Activated CD8-positive, alpha-beta memory T cell treated with anti-CD3 and anti-CD28 coated beads for 1 hour (primary cell): ENCODE measurements at regions not wholly inside any gene's neighbourhood (a gene's known extent, or its start where the extent isn't known, plus 50 kb on each side); places are given as distances from the start of the nearest gene placed in this dataset.
A peak's percentile ranks its signal among the peaks of the same experiment; 100 is the strongest.

Source experiments
- DNase-seq, 2 donors: peaks; one replicate each; pipeline ENCODE4 v3.0.0-alpha.2; 2020; ENCODE audit warnings: low read depth in 1 of 2; ENCODE audit errors: extremely low read depth in 1 of 2

DNA sequence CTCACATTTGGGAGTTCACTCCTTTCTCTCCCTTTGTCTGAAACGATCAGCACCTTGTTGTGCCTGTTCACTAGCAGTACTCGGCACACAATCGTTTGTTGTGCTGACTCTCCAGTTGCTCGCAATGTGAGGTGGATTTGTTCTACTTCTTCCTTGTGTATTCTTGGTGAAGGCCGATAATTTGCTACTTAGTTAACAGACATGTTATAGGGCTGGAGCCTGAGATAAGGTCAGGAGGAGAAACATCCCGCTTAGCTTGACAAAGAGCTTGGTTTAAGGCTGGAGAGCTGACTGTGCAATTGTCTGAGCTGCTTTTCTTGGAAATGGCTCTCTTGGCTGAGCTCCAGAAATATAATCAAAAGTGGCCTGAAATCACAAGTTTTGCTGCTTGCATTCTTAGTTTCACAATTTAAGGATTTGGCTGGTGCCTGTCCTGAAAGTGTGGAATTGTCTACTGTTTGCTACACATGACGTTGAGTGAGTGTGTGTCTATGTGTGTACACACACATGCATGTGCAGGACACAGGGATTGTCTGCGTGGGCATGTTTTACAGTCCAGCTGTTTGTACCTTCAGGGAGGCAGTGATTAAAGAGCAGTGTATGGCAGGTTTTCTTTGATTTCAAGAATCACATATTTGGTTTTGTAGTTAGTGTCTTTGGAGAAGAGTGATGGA is 77.7 kb downstream of the ARF6 start:
- DNase-seq: no peak

DNA sequence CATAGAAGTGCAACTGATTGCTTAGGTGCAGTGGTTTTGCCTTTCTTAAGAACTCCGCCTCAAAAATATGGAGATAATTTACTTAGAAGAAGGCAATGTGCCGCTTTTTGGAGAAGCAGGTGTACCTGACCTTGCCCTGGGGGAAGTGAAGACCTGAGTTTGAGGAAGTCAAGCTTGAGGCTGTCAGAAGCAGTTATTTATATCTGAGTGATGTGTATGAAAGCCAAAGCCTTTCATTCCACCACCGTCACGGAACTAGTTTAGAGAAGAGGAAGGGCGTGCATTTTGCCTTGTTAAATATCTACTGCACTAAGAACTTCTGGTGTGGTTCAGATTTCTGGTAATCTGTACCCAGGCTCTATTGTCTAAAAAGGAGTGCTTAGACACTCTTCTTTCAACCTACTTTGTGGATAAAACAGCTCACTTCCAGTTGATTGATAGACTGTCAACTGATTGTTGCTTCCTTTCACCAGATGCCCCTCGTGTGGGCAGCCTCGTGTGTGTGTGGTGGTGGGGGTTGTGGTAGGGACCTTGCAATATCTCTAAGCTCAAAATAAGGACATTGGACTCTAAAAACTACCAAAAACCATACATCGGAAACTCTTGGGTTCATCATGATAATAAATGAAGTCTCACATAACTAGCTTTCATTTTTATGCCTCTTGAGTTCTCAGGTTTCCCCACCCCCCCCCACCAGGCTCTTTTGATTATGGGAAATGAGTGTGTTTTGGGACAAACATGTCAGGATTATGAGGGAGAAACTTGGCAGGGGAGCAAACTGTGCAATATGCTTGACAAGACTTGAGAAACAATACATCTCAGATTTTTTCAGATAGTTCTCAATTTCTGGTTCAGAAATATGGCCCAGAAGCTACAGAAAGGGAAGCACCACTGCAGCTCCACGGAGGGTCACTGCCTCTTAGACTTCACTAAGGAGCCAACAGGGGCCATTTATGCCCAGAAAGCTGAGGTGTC is 78.6 kb downstream of the ARF6 start:
- DNase-seq: peak; percentile 12 to 41

DNA sequence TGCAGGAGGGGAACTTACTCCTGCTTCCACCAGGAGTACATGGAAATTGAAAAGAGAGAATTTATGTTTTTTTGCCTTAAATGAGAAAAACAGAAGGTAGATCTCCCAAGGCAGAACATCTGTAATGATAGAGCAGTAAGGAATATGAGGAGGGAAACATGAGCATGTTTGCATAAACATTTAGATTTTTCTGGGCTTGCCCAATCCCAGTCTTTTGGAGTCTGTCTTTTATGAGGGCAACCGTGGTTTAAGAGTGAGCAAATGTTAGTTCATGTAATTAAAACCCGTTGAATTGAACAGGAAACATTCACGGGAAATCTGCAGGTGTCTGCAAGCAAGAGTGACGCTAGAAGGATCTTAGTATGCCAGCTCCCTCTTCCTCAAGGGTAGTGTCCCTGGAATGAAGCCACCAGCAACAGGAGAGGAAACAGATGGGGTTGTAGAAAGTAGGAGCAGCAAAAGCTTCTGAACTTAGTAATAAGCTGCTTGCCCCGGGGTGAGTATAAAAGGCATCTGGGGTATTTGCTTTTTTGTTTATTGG is 79.3 kb downstream of the ARF6 start:
- no peak for DNase-seq

DNA sequence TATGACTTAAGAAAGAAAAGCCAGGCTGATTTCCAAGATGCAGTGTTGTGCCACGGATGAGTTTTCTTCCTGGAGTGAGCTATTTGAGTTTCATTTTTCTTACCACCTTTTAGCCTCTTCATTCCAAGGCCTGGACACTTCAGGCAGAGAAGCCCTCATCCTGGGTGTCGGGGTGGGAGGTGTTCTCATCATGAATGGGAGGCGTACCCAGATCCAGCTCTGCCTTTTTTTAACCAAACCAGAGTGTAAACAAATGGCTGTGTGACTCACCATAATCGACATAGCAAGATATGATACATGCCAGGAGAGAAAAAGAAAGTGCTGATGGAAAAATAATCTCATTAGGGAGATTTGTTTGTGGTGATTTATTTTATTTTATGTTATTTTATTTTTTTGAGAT is 79.9 kb downstream of the ARF6 start:
- DNase-seq: peak in 1 of 2 donors; percentile 17

DNA sequence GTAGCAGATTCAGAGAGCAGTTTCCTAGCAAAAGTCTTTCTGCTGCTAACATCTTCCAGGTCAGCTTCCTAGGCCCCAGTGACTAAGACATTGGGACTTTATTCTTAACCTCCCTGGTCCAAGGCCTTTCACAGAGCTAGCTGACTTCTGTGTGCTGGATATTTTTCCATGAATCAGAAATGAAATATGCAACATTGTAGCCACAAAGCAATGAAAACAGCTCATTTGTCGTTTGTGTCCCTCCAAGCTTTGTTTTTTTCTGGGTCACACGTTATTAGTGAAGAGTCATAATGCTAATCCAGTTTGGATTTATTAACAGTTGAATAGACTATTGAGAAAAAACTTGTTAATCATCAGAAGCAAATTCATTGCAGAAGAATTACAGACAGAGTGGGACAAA is 82.4 kb downstream of the ARF6 start:
- no peak for DNase-seq

DNA sequence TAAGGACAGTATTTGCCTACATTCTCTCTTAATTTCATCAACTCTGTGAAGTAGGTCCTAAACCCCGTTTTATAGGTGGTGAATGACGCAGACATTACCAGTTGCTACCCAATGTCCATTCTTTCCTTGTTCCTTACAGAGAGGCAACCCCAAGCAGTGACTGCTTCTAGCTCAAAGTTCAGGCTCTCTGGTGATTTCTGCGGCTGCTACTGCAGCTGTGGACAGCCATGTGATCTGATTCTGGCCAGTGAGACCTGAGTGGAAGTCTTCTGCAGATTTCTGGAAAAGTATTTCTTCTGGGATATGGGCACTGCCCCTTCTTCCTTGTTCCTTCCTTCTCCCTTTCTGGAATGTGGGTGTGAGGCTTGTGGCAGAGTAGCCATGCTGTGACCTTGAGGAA is 82.9 kb downstream of the ARF6 start:
- DNase-seq: no peak

DNA sequence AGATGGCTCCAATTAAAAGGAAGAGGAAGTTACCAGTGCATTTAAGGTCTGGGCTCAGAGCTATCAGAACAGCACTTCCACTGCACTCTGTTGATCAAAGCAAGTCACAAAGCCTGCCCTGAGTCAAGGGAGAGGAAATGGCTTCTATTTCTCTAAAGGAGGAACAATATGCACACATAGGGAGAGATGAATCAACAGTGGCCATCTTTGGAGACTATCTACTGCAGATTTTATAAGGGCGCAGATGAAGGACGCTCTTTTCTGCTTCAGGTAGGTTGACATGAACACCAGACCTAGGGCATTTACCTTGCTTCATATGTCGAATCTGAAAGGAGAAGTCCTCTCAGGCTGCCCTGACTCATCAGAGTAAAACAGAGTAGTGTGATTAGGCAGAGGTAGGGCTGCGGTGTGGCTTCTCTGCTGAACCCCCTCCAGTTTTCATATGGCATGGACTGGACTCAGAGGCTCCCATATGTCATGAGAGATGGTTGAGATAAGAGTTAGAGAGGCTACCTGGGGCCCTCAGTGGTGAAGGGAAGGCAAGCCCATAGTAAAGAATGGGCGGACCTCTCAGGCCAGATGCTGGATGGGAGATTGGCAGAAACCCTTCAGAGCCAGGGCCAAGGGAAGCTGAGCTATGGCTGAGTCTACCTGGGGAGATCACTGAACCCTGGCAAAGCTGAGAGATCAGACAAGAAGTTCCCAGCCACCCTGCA is 84.4 kb downstream of the ARF6 start:
- DNase-seq: no peak

DNA sequence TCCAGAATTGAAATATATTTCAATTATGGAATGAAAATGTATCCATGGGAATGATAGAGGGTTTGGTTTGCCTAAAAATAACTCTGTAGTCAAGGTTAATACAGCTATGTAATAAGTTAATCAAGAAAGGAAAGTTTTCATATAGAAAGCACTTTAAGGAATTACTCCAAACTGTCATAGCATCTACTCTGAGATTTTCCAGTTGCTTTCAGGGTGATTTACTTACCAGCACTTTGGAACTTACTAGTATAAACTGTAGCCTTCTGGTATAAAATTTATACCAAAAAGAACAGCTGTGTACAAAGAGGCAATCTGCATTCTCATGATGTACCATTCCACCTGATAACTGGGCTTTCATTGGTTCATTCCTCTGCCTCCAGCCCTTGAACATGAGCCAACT is 87.1 kb downstream of the ARF6 start:
- DNase-seq: no peak

DNA sequence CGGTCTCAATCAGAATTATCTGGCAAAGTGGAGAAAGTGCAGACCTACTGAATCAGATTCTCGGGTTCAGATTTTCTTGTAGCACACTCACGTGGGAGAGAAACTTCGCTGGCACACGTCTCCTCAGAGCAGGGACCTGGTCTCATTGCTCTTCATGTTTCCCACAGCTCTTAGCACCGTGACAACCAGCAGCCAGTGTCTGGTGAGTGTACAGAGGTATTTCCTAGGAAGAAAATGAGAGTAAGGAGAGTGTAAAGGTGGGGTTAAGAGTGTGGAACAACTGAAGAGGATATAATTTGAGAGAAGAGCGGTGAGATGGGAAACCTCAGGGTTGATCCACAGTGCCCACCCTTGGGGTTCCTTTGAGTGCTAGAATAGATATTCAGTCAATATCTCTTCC is 89.2 kb downstream of the ARF6 start:
- no peak for DNase-seq

DNA sequence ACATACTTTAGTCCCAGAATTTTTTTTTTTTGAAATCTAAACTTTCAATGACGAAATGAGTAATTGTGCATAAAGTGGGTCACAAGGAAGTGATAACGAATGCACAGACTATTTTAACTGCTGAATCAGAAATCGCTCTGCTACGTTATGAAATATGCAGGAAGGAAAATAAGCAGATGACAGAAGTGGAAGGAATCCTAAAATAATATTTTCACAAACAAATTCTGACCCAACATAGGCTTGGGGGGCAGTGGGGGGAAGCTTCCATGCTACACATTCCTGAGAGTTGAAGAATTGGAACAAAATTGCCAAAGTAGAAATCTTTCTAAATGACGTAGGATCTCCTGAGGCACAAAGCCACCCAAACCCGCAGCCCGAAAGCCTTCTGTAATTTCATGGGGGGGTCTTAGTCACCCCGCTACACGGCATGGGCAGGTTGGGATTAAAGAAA is 89.6 kb downstream of the ARF6 start:
- no peak for DNase-seq

DNA sequence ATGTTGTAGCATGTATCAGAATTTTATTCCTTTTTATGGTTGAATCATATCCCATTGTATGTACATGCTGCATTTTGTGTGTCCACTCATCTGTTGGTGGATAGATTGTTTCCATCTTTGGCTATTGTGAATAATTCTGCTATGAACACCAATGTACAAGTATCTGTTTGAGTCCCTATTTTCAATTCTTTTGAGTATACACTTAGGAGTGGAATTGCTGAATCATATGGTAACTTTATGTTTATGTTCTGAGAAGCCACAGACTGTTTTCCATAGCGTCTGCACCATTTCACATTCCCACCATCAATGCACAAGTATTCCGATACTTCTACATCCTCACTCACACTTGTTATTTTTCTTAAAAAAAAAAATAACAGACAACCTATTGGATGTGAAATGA is 91.5 kb downstream of the ARF6 start:
- no peak for DNase-seq

DNA sequence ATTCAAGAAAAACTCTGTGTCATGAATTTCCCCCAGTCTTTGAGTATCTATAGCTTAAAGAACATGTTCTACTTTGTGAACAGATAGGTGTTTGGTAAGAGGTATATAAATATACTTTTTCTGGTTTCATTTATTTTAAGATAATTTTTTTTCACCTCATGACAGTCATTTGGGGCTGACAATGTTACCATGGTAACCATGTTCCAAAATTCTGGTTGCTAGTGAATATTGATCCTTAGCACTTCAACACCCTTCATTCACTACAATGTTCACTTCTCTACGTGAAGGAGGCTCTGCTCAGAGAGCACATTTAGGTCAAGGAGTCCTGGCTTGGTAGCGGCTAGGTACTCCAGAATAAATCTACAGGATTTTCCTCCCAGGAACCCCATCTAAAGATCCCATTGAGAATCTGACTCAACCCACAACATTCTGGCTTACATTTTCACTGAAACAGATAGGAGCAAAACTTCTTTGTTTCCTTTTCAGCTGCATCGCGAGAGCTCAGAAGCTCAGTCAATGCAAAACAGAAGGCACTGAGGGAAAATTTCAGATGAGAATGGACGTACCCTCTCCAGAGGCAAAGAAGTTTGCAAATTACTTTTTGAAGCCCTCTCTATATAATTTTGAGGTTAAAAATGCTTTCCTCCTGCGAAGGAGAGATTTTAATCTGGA is 93.6 kb downstream of the ARF6 start:
- DNase-seq: no peak

DNA sequence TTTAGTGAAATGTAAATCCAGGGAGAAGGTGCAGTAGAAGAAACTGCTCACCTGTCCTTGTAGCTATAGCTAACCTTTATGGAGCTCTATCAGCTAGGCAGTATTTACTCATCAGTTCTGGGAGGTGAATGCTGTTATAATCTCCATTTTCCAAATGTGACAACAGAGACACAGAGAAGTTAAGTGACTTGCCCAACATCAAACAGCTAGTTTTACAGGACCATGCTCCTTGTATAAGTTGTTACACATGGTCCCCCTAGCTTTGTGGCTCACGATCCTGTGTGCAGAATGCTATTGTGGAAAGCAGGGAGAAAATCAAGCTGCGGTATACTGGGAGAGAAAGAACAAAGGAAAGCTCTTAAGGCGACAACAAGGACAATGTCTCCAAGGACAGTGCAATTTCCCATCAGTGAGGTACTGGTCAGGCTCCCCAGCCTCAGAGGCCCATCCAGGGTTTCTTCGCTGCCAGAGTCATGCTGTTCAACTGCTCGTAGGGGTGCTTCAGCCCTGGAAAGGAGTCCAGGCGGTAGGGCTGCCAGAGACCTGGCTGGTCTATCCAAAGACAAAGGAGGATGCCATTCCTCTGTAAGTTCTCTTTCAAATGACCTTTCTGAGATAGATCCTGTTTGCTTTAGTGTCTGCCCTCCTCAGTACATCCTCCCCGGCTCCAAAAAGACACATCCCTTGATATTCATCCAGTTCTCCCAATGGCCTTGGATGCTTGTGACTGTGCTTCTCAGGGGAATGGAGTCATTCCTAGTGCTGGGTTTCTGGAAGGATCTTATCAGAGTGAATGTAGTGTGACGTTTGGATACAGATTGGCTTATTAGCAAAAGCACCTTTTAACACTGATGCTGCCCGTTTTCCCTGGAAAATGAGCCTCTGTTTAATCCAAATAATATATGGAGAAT is 95.5 kb downstream of the ARF6 start:
- DNase-seq: no peak

DNA sequence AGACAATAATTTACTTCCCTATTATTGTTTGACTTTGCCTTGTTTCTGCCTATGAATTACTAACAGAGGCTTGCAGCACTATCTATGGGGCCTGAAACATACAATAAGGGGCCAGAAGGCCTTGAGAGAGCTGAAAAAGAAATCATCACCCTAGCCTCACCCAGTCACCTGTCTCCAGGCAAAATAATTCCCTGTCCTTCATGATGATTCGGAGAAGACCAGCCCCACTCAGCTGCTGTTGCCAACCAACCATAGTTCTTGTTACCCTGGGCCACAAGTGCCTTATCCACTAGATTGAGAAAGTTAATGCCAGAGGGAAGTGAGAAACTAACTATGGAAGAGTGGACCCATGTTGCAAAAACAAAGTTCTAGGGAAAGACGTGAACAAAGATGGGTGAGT is 97.1 kb downstream of the ARF6 start:
- no peak for DNase-seq

DNA sequence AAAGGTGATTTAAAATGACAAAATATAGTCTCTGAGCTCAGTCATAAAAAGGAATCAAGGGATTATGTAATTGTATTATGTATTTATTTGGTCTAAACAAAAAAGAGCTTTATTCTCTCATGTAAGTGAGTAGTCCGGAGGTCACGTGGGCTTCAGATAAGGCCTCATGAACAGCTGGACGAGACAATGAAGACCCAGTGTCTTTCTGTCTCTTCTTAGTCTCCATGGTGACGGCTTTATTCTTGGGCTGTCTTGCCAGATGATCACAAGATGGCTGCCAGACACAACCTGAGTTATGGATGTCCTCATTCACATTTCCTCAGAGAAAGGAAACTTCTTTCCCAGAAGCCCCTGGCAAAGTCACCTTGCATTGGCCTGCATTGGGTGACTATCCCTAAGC is 98.6 kb downstream of the ARF6 start:
- no peak for DNase-seq

DNA sequence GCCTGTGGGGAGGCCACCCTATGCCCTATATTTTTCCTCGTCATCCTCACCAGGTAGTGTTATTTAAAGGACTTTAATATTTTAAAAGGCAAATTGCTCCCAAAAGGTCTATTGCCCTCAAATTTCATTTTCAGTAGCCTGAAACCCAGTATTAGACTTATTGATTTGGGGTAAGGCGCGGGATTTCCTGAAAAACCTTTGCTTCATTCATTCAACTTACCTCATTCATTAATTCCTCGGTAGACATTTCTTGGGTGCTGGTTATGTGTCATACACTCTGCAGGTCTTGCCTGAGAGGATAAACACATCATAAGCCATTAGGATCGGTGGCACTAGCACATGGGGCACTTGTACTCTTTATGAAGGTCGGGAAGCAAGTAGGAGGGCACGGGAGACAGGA is 99.2 kb downstream of the ARF6 start:
- no peak for DNase-seq

DNA sequence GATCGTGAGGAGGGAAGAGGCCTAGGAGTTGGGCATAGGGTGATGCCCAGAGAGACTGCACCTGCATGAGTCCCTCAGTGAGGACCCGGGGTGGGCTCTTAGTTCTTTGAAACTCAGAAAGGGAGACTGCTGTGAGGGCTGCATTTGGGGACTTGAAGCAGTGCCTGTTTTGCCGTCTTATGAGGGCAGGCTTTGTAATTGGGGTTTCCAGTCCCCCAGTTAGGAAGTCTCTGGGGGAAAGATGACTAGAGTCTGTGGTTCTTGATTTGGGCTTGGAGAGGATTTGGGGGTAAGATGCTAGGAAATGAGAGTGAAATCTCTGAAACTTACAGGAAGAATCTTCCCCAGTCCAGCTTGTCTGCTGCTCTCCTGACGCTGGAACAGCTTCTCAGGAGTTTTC is 99.6 kb downstream of the ARF6 start:
- DNase-seq: no peak

DNA sequence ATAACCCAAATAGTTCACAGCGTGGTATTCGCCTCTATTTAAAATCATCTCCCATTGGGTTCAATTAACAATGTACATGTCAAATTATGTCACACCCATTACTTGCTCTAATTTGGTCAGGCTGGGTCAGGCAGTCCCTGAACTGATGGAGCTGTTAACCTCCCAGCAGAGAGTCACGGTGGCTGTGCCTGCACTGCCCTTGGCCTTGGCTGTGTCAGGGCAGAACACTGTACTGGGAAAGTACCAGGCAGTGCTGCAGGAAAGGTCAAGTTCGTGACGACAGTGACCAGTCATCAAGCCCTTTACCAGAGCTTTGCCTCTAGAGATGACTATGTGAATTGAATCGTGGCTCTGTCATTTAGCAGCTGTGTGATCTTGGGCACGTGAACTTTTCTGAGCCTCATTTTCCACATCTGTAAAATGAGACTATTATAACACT is 100.0 kb downstream of the ARF6 start:
- DNase-seq: no peak

DNA sequence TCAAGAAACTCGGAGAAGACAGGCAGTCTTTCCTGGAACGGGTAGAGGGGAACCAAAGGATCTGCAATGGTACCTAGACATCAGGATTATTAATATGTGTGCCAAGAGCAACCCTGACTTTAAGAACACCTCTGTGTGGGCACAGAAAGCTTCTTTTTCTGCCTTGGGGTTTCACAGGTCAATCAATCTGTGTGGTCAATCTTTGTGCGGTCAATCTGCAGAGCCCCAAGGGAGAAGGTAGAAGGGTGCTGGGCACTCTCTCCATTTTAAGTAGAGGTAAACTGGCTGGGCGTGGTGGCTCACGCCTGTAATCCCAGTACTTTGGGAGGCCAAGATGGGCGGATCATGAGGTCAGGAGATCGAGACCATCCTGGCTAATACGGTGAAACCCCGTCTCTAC is 100.7 kb downstream of the ARF6 start:
- no peak for DNase-seq
